T-helper 1 cell treated with Interleukin-12 subunit alpha and Interleukin-12 subunit beta and Interleukin-4 antibody, amounts not matched to agents 30 μg/mL and 1 μg/mL, for 36 hours (primary cell): ENCODE measurements at regions not wholly inside any gene's neighbourhood (a gene's known extent, or its start where the extent isn't known, plus 50 kb on each side); places are given as distances from the start of the nearest gene placed in this dataset.
"Not testable (repeated sequence)": the region's sequence is repeated elsewhere in the genome, so short reads cannot be mapped to it uniquely, and the experiment has no call there.

Experiments
- H3K27ac Mint-ChIP-seq: one replicate; pipeline ENCODE4 v1.8.0; 2021; ENCODE audit warnings: mild to moderate bottlenecking, mixed read lengths
- H3K27me3 Mint-ChIP-seq: one replicate; pipeline ENCODE4 v1.8.0; 2021; ENCODE audit warnings: low read depth, mixed read lengths
- H3K36me3 Mint-ChIP-seq: one replicate; pipeline ENCODE4 v1.8.0; 2021; ENCODE audit warnings: low read depth, mixed read lengths
- H3K4me1 Mint-ChIP-seq: one replicate; pipeline ENCODE4 v1.8.0; 2021; ENCODE audit warnings: low read depth, mixed read lengths
- H3K4me3 Mint-ChIP-seq: one replicate; pipeline ENCODE4 v1.8.0; 2021; ENCODE audit warnings: mild to moderate bottlenecking, moderate library complexity, mixed read lengths
- H3K9me3 Mint-ChIP-seq: one replicate; pipeline ENCODE4 v1.8.0; 2021; ENCODE audit warnings: mixed read lengths

DNA sequence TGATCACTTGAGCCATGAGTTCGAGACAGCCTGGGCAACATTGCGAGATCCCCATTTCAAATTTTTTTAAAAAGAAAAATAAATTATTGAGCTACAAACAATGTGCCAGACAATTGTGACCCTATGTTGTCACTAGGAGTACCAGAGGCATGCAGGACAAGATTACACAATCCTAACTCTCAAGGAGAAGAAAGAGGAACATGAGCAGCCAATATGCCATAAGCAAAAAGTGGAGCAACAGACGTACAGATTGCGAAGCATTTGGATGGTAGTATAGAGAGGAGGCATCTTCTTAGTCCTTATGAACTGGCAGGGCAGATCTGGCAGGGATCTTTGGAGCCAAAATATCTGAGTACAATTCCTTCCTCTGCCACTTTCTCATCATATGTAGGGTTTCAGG, 156.4 kb downstream of the OR2B2 start:
- Mint-ChIP-seq H3K4me3 (no peak overlapping the region), H3K36me3 (peaks cover 5% of the 10 kb centered on the region), H3K4me1 (peaks cover 57% of the 10 kb centered on the region), H3K27ac (no peak overlapping the region), H3K9me3 (no peaks in the 10 kb centered on the region), H3K27me3 (no peaks in the 10 kb centered on the region)

DNA sequence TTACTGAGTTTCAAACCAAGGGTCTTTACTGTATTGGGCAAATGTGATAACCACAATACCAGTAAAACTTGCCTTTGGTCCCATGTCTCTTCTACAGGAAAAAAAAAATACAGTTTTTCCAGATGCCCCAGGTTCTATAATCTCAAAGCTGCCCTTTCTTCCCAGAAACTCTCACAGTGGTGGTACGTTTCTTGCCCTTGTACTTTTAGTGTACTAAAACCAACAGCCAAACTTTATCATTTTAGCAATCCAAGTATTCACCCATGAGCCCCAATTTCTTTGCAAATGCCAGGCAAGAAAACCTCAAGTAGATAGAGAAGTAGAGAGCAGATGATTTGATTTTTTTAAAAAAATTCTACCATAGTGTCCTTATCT, 157.8 kb downstream of the OR2B2 start:
- H3K36me3 Mint-ChIP-seq, result peaks cover 5% of the 10 kb centered on the region
- H3K4me3 Mint-ChIP-seq, result peak overlapping the region; percentile 34
- H3K27me3 Mint-ChIP-seq, result peaks cover under 1% of the 10 kb centered on the region
- peaks cover 54% of the 10 kb centered on the region for H3K4me1 Mint-ChIP-seq
- H3K27ac Mint-ChIP-seq, result no peak overlapping the region
- H3K9me3 Mint-ChIP-seq, result no peaks in the 10 kb centered on the region

DNA sequence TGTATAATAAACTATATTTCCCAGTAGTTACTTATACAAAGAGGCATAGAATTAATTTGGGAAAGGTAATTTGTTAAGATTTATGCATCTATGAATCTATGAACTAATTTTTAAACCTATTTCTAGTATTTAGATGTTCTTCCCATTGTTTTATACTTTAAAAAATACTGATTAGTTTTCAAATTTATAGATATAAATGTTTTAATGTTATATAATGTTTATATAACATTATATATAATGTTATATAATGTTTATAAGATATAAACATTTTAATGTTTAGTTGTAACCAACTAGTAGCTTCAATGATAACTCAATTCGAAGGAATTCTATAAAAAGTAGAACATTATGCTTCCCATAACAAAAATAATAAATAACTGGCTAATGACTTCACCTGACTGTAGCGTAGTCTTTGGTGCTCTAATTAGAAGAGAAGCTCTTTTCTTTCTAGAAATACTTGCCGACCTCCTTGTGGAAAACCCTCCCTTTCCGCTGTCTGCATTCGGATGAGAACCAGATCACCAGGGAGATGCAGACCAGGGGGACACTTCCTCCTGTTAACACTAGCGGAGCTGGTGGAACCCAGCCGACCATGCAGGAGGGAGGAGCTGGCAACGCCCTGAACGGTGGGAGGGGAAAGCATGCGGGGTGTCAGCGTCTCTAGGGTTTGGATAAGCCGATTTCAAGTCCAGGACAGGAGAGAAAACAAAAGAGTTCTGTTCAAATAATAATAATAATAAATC, 158.4 kb downstream of the OR2B2 start:
- peak overlapping the region; percentile 100 for H3K27ac Mint-ChIP-seq
- peak overlapping the region; percentile 93 for H3K4me3 Mint-ChIP-seq
- H3K27me3 Mint-ChIP-seq, result peaks cover 2% of the 10 kb centered on the region
- H3K36me3 Mint-ChIP-seq, result peaks cover 5% of the 10 kb centered on the region
- no peaks in the 10 kb centered on the region for H3K9me3 Mint-ChIP-seq
- peaks cover 51% of the 10 kb centered on the region for H3K4me1 Mint-ChIP-seq

DNA sequence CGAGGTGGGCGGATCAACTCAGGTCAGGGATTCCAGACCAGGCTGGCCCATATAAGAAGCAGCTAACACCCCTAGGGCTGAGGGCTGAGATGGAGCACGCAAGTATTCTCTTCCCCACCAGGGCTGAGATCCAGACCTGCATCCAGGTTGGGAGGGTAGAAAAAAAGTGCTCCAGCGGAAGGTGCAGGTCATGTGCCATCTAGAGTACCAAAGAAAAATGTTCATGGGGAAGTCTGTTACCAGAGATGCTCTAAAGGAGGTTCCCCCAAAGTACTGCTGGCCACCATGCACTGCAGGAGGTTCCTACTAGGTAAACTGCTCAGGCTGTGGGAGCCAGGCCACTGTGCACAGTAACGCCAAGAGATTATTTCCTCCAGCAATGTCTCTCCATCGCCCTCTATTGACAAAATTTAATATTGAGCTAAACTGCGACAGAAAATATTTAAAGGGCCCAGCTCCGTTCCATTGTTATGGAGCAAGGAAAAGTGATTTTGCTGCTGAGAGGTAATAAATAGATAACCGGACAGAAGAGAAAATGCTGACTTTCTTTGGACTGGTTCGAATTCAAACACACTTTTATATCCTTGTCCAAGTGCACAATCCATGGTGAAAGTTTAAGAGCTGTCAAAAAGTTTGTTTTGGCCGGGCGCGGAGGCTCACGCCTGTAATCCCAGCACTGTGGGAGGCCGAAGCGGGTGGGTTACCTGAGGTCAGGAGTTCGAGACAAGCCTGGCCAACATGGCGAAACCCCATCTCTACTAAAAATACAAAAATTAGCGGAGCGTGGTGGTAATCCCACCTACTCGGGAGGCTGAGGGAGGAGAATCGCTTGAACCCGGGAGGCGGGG, 159.9 kb downstream of the OR2B2 start:
- Mint-ChIP-seq H3K4me1 (peaks cover 37% of the 10 kb centered on the region), H3K4me3 (peak overlapping the region; percentile 97), H3K36me3 (peaks cover 5% of the 10 kb centered on the region), H3K27ac (peak overlapping the region; percentile 100), H3K27me3 (peaks cover 12% of the 10 kb centered on the region), H3K9me3 (no peaks in the 10 kb centered on the region)

DNA sequence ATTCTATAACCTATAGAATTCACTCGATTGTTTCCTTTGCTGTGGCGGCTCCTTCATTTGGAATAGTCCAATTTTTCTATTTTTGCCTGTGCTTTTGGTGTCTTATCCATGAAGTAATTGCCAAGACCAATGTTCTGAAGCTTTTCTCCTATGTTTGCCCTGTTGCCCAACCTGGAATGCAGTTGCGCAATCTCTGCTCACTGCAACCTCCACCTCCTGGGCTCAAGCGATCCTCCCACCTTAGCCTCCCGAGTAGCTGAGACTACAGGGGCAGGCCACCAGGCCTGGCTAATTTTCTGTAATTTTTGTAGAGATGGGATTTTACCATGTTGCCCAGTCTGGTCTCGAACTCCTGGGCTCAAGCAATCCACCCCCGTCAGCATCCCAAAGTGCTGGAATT, 163.5 kb downstream of the OR2B2 start:
- H3K27me3 Mint-ChIP-seq, result peaks cover 37% of the 10 kb centered on the region
- peaks cover 17% of the 10 kb centered on the region for H3K4me1 Mint-ChIP-seq
- H3K4me3 Mint-ChIP-seq, result no peak overlapping the region
- H3K36me3 Mint-ChIP-seq, result peaks cover 3% of the 10 kb centered on the region
- H3K27ac Mint-ChIP-seq, result no peak overlapping the region
- H3K9me3 Mint-ChIP-seq, result no peaks in the 10 kb centered on the region

DNA sequence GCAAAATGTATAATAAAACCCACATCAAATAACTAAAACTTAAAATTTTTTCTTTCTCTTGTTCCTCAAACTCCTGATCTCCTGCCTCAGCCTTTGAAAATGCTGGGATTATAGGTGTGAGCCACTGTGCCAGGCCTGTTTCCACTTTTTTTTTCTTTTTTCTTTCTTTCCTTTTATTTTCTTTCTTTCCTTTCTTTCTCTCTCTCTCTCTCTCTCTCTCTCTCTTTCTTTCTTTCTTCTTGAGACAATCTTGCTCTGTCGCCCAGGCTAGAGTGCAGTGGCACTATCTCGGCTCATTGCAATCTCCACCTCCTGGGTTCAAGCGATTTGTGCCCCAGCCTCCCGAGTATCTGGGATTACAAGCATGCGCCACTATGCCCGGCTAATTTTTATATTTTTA, 164.6 kb downstream of the OR2B2 start:
- H3K27me3 Mint-ChIP-seq, result peaks cover 47% of the 10 kb centered on the region
- H3K4me3 Mint-ChIP-seq, result no peak overlapping the region
- no peak overlapping the region for H3K27ac Mint-ChIP-seq
- H3K4me1 Mint-ChIP-seq, result peaks cover 16% of the 10 kb centered on the region
- peaks cover 2% of the 10 kb centered on the region for H3K36me3 Mint-ChIP-seq
- no peaks in the 10 kb centered on the region for H3K9me3 Mint-ChIP-seq

DNA sequence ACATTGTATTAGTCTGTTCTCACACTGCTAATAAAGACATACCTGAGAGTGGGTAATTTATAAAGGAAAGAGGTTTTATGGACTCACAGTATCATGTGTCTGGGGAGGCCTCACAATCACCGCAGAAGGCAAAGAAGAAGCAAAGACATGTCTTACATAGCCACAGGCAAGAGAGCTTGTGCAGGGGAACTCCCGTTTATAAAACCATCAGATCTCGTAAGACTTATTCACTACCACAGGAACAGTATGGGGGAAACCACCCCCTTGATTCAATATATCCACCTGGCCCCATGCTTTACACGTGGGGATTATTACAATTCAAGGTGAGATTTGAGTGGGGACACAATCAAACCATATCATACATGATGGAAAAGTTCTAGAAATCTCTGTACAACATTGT, 165.3 kb downstream of the OR2B2 start:
- not testable (repeated sequence) for H3K4me1 Mint-ChIP-seq, H3K9me3 Mint-ChIP-seq, H3K36me3 Mint-ChIP-seq, H3K27ac Mint-ChIP-seq, H3K4me3 Mint-ChIP-seq
- H3K27me3 Mint-ChIP-seq, result peaks cover 47% of the 10 kb centered on the region

DNA sequence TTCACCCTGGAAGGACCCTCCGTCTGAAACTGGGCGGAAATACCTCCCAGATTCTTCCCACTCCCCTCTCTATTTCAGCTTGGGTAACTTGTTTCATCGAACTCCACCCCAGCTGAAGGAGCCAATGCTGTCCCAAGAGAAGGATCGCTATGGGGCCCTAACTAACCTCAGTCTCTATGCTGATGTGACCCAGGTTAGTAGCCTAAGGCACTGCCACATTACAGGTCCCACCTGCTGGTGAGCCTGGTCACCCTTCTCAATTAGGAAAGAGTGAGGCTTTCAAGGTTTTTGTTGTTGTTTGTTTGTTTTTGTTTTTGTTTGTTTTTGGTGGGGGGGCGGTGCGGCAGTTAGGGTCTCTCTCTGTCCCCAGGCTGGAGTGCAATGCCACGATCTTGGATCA, 168.4 kb downstream of the OR2B2 start:
- Mint-ChIP-seq H3K27me3 (peaks cover 45% of the 10 kb centered on the region), H3K27ac (no peak overlapping the region), H3K4me1 (peaks cover 10% of the 10 kb centered on the region), H3K4me3 (peak overlapping the region; percentile 44), H3K9me3 (no peaks in the 10 kb centered on the region), H3K36me3 (no peaks in the 10 kb centered on the region)

DNA sequence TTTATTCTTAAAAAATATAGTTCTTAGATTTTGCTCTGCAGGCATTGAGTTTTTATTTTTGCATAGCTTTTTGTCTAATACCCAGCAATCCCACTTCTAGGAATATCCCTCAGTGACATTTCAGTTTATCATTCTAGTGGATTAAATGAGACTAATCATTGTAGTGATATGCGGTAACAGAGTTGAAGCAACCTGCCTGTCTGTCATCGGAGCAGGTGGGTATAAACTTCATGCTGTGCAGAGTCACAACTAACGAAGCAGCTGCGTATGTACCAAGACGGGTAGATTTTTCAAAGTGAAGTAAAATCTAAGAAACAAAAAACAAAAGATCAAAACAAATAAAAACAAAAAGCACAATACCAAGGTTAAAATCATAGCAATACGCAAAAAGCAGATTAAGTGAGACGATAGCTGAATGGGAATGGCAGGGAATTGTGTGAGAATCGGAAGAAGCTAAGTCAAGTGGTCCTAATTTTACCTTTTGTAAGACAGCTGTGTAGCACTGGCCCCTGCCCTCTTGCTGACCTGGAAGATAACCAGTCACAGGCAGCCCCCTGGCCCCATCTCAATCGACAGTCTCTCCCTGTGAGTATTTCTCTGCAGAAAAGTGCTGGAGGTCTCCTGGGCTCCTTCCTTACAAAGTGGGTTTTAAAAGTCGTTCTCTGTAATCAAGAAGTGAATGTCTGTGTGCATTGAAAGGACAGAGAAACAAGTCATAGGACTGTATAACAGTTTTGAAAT, 169.2 kb downstream of the OR2B2 start:
- H3K4me1 Mint-ChIP-seq, result peaks cover 15% of the 10 kb centered on the region
- H3K4me3 Mint-ChIP-seq, result no peak overlapping the region
- peaks cover under 1% of the 10 kb centered on the region for H3K36me3 Mint-ChIP-seq
- H3K9me3 Mint-ChIP-seq, result no peaks in the 10 kb centered on the region
- H3K27ac Mint-ChIP-seq, result no peak overlapping the region
- H3K27me3 Mint-ChIP-seq, result peaks cover 40% of the 10 kb centered on the region

DNA sequence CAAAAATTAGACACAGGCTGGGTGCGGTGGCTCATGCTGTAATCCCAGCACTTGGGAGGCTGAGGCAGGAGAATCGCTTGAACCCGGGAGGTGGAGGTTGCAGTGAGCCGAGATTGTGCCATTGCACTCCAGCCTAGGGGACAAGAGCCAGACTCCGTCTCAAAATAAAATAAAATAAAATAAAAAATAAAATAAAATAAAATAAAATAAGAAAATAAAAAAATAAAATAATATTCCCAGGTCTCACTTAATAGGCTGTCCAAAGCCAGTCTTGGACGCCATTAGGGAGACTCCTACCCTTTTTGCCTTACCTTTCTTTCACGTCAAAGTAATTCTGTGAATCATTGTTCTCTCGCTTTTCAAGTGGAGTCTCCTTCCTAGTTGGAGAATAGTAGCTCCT, 172.3 kb downstream of the OR2B2 start:
- peaks cover 20% of the 10 kb centered on the region for H3K4me1 Mint-ChIP-seq
- H3K27me3 Mint-ChIP-seq, result peaks cover 21% of the 10 kb centered on the region
- H3K9me3 Mint-ChIP-seq, result peaks cover 13% of the 10 kb centered on the region
- H3K27ac Mint-ChIP-seq, H3K4me3 Mint-ChIP-seq, H3K36me3 Mint-ChIP-seq: not testable (repeated sequence)

DNA sequence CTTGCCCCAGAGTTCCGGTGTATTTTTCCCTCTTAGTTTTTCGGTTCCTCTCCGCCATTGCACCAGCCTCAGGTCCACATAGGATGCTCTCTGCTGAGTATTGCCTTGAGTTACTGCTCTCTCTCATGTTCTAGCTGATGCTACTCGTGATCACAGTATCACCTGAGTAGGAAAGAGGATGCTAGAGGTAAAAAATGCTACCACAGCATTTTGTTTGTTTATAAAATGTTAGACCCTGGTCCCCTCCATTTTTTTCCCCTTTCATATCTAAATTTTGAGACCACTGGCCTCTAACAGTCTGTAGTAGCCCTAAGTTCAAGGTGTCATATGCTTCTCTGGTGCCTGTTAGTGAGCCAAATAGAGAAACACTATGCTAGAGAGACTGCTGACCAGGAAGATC, 175.5 kb downstream of the OR2B2 start:
- H3K36me3 Mint-ChIP-seq, result peaks cover 5% of the 10 kb centered on the region
- H3K27ac Mint-ChIP-seq, result no peak overlapping the region
- no peak overlapping the region for H3K4me3 Mint-ChIP-seq
- peaks cover 13% of the 10 kb centered on the region for H3K9me3 Mint-ChIP-seq
- peaks cover 14% of the 10 kb centered on the region for H3K4me1 Mint-ChIP-seq
- no peaks in the 10 kb centered on the region for H3K27me3 Mint-ChIP-seq

DNA sequence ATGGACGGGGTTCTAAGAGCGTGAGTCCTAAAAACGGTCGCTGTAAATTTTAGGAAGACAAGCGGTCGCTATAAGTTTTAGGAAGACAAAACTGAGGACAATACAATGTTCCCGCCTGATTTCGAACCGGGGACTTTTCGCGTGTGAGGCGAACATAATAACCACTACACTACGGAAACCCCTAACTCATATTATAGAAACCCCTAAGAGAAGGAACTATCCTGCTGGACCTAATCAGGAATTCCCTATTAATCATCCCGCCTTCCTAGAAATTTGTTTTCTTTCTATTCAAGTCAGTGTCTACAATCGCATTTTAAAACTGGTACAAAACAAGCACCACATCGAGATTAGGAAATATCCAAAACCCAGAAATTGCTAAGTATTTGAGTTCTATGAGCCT, 183.8 kb downstream of the OR2B2 start:
- Mint-ChIP-seq H3K36me3 (no peaks in the 10 kb centered on the region), H3K27me3 (peaks cover 50% of the 10 kb centered on the region), H3K27ac (no peak overlapping the region), H3K9me3 (no peaks in the 10 kb centered on the region), H3K4me1 (no peaks in the 10 kb centered on the region), H3K4me3 (no peak overlapping the region)

DNA sequence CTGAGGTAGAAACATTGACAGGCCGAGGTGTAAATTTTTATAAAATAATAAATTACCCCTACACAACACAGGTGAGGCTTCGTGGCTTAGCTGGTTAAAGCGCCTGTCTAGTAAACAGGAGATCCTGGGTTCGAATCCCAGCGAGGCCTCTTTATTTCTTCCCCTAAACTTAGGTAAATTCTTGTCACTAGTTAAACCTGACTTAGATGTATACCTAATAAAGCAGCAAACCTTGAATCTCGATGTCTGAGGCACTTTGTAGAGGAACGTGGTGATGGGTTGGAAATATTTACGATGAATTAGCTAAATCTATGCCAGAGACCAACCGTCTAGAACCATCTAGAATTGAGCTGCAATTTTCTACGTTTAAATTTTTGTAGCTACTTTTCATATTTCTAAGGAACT, 185.6 kb downstream of the OR2B2 start:
- Mint-ChIP-seq H3K4me1 (no peaks in the 10 kb centered on the region), H3K36me3 (no peaks in the 10 kb centered on the region), H3K4me3 (no peak overlapping the region), H3K9me3 (no peaks in the 10 kb centered on the region), H3K27ac (no peak overlapping the region), H3K27me3 (peaks cover 58% of the 10 kb centered on the region)

DNA sequence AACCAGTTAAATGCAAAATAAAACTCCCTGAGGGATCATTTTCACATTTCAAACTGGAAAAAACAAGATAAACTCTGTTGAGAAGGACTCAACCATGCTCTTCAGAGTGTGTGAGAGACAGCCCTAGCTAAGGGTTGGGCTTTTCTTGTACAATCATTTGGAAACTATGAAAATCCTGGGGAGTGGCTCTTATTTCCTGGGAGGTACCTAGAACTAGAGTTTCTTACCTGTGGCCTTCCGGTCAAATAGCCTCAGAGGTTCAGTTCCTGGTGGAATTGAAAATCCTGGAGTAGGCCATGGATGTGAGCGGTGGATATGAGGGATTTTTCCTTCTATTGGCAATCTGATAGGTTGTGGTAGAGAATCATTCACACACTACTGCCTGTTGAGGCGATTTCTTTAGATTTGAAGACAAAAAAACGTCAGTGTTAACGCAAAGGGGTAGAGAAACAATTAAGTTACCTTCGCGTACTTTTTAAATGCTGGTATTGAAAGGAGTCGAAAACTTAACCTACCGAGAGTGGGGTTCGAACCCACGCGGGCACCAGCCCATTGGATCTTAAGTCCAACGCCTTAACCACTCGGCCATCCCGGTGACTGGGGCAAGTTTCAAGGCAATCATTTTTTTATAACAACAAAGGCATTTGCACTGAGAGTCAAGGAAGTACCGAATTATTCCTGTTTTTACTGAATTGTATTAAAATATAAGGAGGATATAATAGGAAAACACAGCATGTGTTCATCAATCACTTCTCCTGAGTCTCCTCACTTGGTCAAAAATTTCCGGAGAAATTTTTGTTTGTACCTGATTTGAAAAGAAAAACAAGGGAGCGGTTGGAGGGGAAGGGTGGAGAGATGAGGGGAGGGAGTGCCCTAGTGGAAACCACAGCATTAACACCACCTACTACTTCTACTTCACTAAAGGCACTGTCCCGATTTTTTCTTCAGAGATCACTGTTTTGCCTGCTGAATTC, 191.3 kb downstream of the OR2B2 start:
- peak overlapping the region; percentile 41 for H3K27ac Mint-ChIP-seq
- peaks cover 17% of the 10 kb centered on the region for H3K4me1 Mint-ChIP-seq
- H3K9me3 Mint-ChIP-seq, result no peaks in the 10 kb centered on the region
- no peaks in the 10 kb centered on the region for H3K36me3 Mint-ChIP-seq
- peaks cover 29% of the 10 kb centered on the region for H3K27me3 Mint-ChIP-seq
- H3K4me3 Mint-ChIP-seq, result no peak overlapping the region
